Retinal pigment epithelial cell (primary cell): ENCODE measurements at regions not wholly inside any gene's neighbourhood (a gene's known extent, or its start where the extent isn't known, plus 50 kb on each side); places are given as distances from the start of the nearest gene placed in this dataset.

Experiments used
- DNase-seq: peaks from one replicate; pipeline ENCODE4 v3.0.0-alpha.2; 2010; ENCODE audit warnings: low read depth
- H3K4me3 ChIP-seq: 2 replicates; pipeline ENCODE4 v1.5.1; 2011; ENCODE audit warnings: mild to moderate bottlenecking, low read length, control low read depth, moderate library complexity
- TF ChIP-seq, protein P1 (sequence below): conservative IDR thresholded peaks from 2 replicates; pipeline ENCODE4 v1.5.1; 2011; ENCODE audit warnings: low read depth, low read length, control low read depth, inconsistent platforms

DNA sequence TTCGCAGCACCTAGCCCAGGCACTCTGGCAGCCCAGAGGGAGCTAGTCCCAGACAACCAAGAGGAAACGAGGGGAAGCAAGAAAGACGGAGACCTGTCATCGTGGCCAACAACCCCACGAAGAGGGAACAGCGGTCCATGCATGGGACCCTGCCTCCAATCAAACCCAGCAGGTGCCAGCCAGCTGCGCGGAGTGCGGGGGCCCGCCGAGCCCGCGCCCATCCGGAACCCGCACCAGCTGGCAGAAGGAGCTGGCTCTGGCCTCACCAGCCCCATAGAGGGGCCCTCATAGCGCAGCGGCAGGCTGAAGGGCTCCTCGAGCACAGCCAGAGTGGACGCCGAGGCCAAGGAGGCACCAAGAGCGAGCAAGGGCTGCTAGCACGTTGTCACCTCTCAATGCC, 332.4 kb upstream of the MAGEB18 start:
- DNase-seq: no peak
- H3K4me3 ChIP-seq: no peak overlapping the region
- TF ChIP-seq, protein P1, sequence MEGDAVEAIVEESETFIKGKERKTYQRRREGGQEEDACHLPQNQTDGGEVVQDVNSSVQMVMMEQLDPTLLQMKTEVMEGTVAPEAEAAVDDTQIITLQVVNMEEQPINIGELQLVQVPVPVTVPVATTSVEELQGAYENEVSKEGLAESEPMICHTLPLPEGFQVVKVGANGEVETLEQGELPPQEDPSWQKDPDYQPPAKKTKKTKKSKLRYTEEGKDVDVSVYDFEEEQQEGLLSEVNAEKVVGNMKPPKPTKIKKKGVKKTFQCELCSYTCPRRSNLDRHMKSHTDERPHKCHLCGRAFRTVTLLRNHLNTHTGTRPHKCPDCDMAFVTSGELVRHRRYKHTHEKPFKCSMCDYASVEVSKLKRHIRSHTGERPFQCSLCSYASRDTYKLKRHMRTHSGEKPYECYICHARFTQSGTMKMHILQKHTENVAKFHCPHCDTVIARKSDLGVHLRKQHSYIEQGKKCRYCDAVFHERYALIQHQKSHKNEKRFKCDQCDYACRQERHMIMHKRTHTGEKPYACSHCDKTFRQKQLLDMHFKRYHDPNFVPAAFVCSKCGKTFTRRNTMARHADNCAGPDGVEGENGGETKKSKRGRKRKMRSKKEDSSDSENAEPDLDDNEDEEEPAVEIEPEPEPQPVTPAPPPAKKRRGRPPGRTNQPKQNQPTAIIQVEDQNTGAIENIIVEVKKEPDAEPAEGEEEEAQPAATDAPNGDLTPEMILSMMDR: no peak

DNA sequence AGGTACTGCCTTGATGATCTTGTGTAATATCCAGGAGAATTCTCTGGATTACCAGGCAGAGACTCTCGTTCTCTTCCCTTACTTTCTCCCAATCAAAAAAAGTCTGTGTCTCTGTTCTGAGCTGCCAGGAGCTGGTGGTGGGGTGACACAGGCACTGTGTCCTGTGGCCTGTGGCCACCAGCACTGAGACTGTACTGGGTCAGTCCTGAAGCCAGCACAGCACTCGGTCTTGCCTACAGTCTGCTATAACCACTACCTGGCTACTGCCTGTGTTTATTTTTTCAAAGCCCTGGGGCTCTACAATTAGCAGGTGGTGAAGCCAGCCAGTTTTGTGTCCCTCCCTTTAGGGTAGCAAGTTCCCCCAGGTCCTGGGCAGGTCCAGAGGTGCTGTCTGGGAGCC, 331.1 kb upstream of the MAGEB18 start:
- TF ChIP-seq, protein P1: no peak
- H3K4me3 ChIP-seq: no peak overlapping the region
- no peak for DNase-seq

DNA sequence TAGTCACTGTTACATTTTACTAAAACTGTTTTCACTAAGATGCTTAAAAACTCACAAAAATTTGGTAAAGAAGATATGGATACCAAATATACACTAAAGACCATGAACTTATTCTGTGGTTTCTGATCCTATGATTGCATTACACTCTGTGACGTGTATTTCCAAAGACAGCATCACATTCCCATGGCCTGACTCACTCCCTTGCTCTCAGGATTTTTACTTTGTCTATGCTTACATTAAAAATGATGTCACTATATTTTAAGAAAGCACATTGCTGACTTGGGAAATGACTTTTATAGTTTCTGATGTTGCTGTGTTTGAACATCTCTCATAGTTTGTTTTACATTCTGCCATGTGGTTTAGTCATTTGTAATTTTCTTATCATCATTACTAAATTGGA, 327.9 kb upstream of the MAGEB18 start:
- H3K4me3 ChIP-seq: no peak overlapping the region
- TF ChIP-seq, protein P1: no peak
- DNase-seq: peak; percentile 62

DNA sequence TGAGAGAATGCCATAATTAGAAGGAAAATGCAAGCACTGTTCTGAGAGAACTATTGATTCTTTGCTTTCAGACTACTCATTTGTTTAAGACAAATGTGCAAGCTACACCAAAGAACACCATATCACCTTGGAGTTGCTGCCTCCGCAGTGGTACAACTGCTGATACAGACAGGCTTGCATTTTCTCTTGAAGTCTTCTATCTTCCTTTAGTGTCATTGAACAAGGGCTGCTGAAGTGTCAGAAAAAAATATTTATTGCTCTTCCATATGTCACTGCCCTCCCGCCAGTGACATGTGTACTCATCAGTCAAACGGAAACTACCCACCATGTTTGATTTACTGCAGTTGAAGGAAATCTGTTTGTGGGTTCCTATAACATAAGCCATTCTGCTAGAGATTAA, 318.3 kb upstream of the MAGEB18 start:
- no peak overlapping the region for H3K4me3 ChIP-seq
- no peak for DNase-seq
- TF ChIP-seq, protein P1: no peak

DNA sequence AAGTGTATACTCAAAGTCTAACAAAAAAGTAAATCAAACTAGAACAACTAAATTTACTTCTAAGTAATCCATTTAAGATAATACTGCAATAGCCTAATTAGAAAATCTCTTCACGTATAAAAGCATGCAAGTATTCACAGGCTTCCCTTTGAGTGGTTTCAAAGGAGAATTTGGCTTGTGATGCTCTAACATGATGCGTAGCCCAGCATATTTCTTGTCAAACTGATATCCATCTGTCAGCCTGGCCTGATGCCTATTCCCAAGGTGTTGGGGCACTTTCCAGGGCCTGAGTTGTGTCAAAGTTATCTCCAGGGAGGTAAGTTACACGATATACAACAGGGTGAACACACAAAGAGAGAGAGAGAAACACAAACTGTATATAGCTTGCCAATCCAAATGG, 287.0 kb upstream of the MAGEB18 start:
- H3K4me3 ChIP-seq: no peak overlapping the region
- TF ChIP-seq, protein P1: no peak
- no peak for DNase-seq

DNA sequence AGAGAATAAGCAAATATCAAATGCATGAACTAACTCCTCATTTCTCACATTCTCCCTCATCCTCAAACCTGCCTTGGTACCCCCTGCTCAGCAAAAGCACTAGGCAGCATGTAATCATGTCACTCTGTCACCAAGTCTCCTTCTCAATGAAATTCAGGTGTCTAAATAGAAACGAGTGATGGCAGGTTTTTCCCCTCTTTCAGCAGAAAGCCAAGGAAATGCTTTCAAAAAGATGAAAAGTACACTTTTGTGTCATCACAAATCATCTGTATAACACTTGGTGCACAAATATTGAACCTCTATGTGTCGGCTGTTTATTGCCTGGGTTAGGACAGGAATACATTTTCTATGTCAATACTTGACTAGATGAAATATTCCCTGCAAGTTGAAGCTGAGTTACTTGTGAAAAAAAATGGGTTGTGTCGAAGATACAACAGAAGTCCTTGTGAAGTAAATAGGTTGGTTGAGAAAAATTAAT, 285.1 kb upstream of the MAGEB18 start:
- TF ChIP-seq, protein P1: no peak
- no peak for DNase-seq
- no peak overlapping the region for H3K4me3 ChIP-seq

DNA sequence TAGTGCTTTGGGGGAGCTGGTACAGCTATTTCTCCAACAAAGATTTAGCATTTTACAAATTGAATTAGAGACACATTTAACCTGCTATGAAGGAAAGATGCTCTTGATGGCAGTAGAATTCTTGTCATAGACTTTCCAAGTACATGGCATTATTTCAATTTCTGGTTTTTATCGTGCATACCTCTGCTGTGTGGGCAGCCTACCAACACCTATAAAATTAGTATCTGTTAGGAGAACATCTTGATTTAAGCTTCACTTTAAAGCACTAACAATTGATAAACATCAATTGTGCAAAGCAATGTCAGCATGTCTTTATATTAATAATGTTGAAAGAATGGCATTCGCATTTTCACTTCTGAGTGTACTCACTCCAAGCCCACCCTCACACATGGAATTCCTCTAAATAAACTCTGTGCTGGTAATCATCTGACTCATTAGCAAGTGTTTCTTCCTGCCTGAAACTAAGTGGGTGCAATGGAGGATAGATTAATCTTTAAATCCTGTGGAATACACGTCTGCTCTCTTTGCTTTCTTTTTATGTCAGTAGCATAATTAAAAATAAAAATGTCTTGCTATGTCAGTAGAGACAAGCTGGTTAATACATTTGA, 279.8 kb upstream of the MAGEB18 start:
- TF ChIP-seq, protein P1: peak; percentile 29
- DNase-seq: peak; percentile 64
- H3K4me3 ChIP-seq: no peak overlapping the region
